Inferior parietal cortex (tissue), 1 donor: ENCODE measurements at regions not wholly inside any gene's neighbourhood (a gene's known extent, or its start where the extent isn't known, plus 50 kb on each side); places are given as distances from the start of the nearest gene placed in this dataset.
"Not testable (repeated sequence)": the region's sequence is repeated elsewhere in the genome, so short reads cannot be mapped to it uniquely, and the experiment has no call there.

ENCODE experiments used
- DNase-seq: peaks from one replicate; pipeline ENCODE4 v3.0.0-alpha.2; 2016; ENCODE audit errors: extremely low spot score

GRCh38 chr1:83135524-83136157, 863.3 kb downstream of the TTLL7 start:
- not testable (repeated sequence) for DNase-seq

DNA sequence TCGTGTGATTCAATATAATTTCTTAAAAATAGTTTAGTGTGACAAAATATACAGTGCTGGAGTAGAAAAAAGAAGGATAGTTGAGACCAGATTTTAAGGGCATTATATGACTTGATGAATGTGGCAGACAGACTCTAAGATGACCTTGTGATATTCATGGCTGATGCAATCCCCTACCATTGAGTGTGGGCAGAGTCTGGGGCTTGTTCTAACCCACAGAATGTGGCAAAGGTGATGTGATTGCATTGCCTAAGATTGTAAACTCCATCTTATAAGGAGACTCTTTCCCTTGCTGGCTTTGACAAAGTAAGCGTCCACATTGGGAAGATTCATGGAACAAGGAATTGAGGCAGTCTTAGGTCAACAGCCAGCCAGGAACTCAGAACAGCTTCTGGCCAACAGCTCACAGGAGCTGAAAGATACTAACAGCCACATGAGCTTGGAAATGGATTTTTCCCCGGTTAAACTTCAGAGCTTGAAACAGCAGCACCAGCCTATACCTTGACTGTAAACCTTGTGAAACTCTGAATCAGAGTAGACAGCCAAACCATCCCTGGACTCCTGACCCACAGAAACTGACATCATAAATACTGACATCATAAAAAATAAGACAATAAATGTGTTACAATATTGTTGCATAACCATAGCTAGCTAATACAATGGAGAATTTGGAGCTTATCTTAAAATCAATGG, 864.5 kb downstream of the TTLL7 start:
- not testable (repeated sequence) for DNase-seq

DNA sequence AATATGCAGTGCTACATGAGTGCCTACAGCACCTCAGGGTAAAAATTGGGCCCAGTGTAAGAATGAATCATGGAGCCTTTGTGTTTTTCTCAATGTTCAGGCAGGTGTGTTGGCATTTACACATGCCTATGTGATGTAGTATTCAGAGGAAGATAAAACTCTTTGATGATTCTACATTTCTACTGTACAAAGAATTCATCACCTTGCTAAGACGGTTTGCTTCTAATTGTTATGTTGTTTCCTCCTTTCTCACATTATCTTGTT, 867.3 kb downstream of the TTLL7 start:
- no peak for DNase-seq

DNA sequence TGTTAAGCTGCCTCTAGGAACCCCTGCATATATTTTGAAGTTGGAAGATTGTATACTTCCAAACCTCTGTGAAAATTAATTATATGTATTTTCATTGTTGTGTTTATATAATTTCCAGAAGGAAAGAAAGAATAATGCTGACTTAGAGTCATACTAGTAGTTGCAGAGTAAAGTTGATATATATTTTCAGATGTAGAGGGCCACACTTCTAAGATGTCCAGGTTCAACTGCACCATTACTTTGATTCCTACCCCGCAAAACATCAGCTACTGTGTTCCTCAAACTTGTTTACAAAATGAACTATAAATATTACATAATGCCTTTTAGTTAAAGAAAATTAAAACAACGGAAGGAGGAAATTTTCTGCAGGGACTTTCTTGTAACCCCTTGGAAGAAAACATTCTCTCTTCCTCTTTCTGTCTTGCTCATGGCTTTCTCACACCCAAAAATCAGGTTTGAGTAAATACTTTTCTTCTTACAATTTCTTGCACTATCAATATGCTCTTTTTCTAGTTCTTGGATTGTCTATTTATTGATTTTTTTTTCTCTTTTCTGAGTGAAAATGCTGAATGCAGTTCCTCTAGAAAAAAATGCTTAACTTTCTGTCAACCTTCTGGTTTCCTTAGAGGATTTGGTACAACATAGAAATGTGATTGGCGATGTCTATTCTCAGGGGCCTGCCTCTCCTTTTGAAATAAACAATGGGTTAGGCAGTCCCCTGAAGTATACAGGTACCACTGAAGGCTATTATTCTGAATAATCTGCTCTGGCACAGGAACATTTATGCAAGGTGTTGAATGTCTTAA, 867.8 kb downstream of the TTLL7 start:
- no peak for DNase-seq

- no peak for DNase-seq
Observed at GRCh38 chr1:83129107-83129506, 869.8 kb downstream of the TTLL7 start.

GRCh38 chr1:83125456-83125855, 873.5 kb downstream of the TTLL7 start:
- DNase-seq = no peak

- DNase-seq = no peak
Observed at GRCh38 chr1:83123019-83123418, 875.9 kb downstream of the TTLL7 start.

GRCh38 chr1:83118472-83118871, 880.5 kb downstream of the TTLL7 start:
- no peak for DNase-seq

- DNase-seq = not testable (repeated sequence)
Observed at GRCh38 chr1:83117030-83117429, 881.9 kb downstream of the TTLL7 start.

GRCh38 chr1:83115785-83116184, 883.1 kb downstream of the TTLL7 start:
- no peak for DNase-seq

GRCh38 chr1:83114136-83114834, 884.6 kb downstream of the TTLL7 start:
- no peak for DNase-seq

DNA sequence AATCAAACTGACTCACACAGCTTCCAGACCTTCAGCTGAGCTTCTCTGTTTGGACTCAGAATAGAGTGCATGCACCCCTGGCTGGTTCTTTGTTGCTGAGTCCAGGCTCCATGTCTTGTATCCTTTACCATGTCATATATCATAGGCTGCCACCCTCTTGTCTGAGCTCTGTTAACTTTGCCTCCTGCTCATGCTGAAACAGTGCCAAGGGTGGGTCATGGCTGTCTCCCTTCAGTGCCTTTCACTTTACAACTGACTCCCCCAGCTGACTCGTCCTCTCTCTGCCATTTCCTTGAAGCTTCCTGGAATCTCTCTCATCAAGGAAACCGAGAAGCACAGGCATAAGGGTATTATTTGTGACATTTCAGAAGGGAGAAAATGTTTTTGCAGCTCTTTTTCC, 885.3 kb downstream of the TTLL7 start:
- no peak for DNase-seq

GRCh38 chr1:83112248-83112885, 886.6 kb downstream of the TTLL7 start:
- no peak for DNase-seq

DNA sequence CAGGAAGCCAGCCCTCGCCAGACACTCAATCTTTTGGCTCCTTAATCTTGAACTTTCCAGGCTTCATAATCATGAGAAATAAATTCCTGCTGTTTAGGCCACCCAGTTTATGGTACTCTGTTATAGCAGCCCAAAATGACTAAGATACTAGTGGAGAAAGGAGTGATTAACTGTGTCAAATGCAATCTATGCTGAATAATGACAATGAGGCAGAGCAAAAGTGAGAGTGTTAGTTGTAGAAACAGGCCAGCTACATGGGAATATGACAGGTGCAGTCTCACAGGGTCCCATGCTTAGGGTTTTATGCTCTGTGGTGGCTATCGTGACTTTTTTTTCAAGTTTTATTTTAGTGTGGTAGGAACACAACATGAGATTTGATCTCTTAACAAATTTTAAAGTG, 888.8 kb downstream of the TTLL7 start:
- DNase-seq = no peak

DNA sequence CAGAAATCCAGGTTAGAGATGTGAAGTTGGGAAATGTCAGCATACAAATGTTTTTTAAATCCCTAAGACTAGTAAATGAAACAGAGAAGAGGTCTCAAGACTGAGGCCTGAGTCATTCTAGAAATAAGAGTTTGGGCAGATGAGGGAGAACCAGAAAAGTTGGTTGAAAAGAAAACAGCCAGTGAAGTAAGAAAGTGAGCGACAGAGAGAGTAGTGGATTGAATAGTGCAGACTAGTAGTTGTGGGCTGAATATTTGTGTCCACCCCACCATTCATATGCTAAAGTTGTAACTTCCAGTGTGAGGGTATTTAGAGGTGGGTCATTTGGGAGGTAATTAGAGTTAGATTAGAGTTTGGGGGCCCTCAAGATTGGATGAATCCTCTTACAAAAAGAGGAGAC, 889.2 kb downstream of the TTLL7 start:
- DNase-seq = no peak

DNA sequence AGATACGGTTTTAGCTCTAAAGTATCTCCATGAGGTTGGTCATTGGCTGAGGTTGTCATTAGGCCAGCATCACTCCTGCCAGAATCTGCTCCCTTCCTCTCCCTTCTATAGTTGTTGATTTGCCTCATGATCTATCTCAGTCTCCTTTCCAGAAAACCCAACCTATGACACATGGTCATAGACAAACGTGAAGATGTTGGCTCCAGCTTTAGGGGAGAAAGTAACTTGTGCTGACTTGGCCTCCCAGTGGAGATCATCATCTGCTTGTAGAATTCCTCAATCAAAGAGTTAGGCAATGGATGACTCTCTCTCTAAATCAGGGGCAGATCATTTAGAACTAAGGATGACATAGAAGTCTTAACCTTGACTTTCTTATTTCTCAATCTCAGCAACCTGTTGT, 894.4 kb downstream of the TTLL7 start:
- DNase-seq = no peak

GRCh38 chr1:83103341-83103740, 895.6 kb downstream of the TTLL7 start:
- no peak for DNase-seq

GRCh38 chr1:83102630-83103071, 896.3 kb downstream of the TTLL7 start:
- DNase-seq = no peak

GRCh38 chr1:83101406-83101805, 897.5 kb downstream of the TTLL7 start:
- no peak for DNase-seq

GRCh38 chr1:83100133-83100532, 898.8 kb downstream of the TTLL7 start:
- no peak for DNase-seq

DNA sequence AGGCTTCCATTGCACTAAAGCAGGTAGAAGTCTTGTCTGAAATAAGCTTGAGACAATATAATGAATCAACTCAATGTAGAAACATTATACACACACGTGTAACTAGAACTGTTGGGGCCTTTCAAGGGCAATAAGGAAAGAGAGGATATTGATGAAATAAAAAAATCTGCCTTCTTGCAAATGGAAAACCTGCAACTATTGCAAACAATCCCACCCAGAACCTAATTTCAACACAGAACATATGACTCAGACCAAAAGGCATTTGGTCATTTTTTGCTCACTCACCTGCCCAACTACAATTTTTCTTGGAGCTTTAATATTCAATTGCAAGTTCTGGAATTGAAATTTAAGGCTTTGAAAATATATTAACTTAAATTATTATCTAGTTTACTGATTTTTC, 900.1 kb downstream of the TTLL7 start:
- DNase-seq = no peak

- peak; percentile 3 for DNase-seq
Observed at GRCh38 chr1:83098131-83098530, 900.8 kb downstream of the TTLL7 start.
